IMR-90 (cell line): ENCODE measurements at regions not wholly inside any gene's neighbourhood (a gene's known extent, or its start where the extent isn't known, plus 50 kb on each side); places are given as distances from the start of the nearest gene placed in this dataset.

Experiments
- ATAC-seq: fragments of 200-7000 bp; cut with Tn5 transposase; 2 replicates; pipeline ENCODE4 v1.9.1; 2020; ENCODE audit warnings: low read depth, mild to moderate bottlenecking, moderate library complexity
- BruUV-seq: library from RNA; stranded (reverse); fragments of 400-500 nt; replicated peaks from 2 replicates; lab custom pipeline; 2021; lab: Mats Ljungman, UMichigan
- CTCF ChIA-PET: fragments of 300-600 bp; formaldehyde crosslinking; extraction: SDS; loops from one replicate; lab custom pipeline; 2021; ENCODE audit warnings: antibody characterized with exemption; lab: Yijun Ruan, JAX
- POLR2A ChIA-PET: fragments of 300-600 bp; sonication (Branson Sonifier 250); formaldehyde crosslinking; loops from one replicate; lab custom pipeline; 2022; ENCODE audit warnings: antibody characterized with exemption; ENCODE audit not compliant: unreplicated experiment; lab: Charles Lee
- DNase-seq: peaks from one replicate; pipeline ENCODE4 v3.0.0; 2013
- H2AFZ ChIP-seq: replicated peaks from 2 replicates; pipeline ENCODE3; 2013; ENCODE audit warnings: low read length, mild to moderate bottlenecking; ENCODE audit not compliant: poor library complexity
- H2AK5ac ChIP-seq: 2 replicates; pipeline ENCODE4 v1.6.1; 2013; ENCODE audit warnings: low read depth, low read length, inconsistent platforms
- H2AK9ac ChIP-seq: replicated peaks from 2 replicates; pipeline ENCODE3; 2013; ENCODE audit warnings: mild to moderate bottlenecking, low read depth, low read length, moderate library complexity; ENCODE audit not compliant: poor library complexity
- H2BK120ac ChIP-seq: 2 replicates; pipeline ENCODE4 v1.6.1; 2013; ENCODE audit warnings: low read depth, low read length, inconsistent platforms
- H2BK15ac ChIP-seq: 3 replicates; pipeline ENCODE4 v1.6.1; 2013; ENCODE audit warnings: low read depth, low read length, inconsistent platforms
- H2BK20ac ChIP-seq: 2 replicates; pipeline ENCODE4 v1.6.1; 2013; ENCODE audit warnings: low read depth, mild to moderate bottlenecking, inconsistent platforms, low read length, moderate library complexity
- H2BK5ac ChIP-seq: 2 replicates; pipeline ENCODE4 v1.6.1; 2013; ENCODE audit warnings: mild to moderate bottlenecking, low read depth, low read length, inconsistent platforms; ENCODE audit not compliant: poor library complexity, severe bottlenecking
- H3K14ac ChIP-seq: replicated peaks from 2 replicates; pipeline ENCODE4 v1.6.1; 2013; ENCODE audit warnings: low read depth, low read length, inconsistent platforms
- H3K18ac ChIP-seq: 2 replicates; pipeline ENCODE4 v1.6.1; 2013; ENCODE audit warnings: low read depth, low read length, control low read depth
- H3K23ac ChIP-seq: 2 replicates; pipeline ENCODE4 v1.6.1; 2013; ENCODE audit warnings: low read depth, low read length, inconsistent platforms
- H3K27ac ChIP-seq: 2 replicates; pipeline ENCODE4 v1.5.1; 2013; ENCODE audit warnings: mild to moderate bottlenecking, control low read depth, low read length; ENCODE audit not compliant: insufficient read depth
- H3K27me3 ChIP-seq: 2 replicates; pipeline ENCODE4 v1.6.1; 2013; ENCODE audit warnings: low read length; ENCODE audit not compliant: control insufficient read depth, insufficient read depth
- H3K36me3 ChIP-seq: 2 replicates; pipeline ENCODE4 v1.6.1; 2013; ENCODE audit warnings: low read length, mixed read lengths; ENCODE audit not compliant: control insufficient read depth, insufficient read depth
- H3K4ac ChIP-seq: 2 replicates; pipeline ENCODE4 v1.6.1; 2013; ENCODE audit warnings: low read depth, low read length, inconsistent platforms
- H3K4me1 ChIP-seq: 2 replicates; pipeline ENCODE4 v1.6.1; 2013; ENCODE audit warnings: low read length, mixed read lengths; ENCODE audit not compliant: control insufficient read depth, insufficient read depth
- H3K4me2 ChIP-seq: 2 replicates; pipeline ENCODE4 v1.6.1; 2013; ENCODE audit warnings: low read depth, mild to moderate bottlenecking, control low read depth, low read length, moderate library complexity
- H3K4me3 ChIP-seq: 2 replicates; pipeline ENCODE4 v1.5.1; 2013; ENCODE audit warnings: low read depth, mild to moderate bottlenecking, control low read depth, low read length, moderate library complexity; ENCODE audit not compliant: insufficient read depth
- H3K56ac ChIP-seq: 2 replicates; pipeline ENCODE4 v1.6.1; 2013; ENCODE audit warnings: low read length, inconsistent platforms; ENCODE audit not compliant: insufficient read depth; ENCODE audit errors: extremely low read depth
- H3K79me1 ChIP-seq, 2 experiments: 2 replicates each; pipeline ENCODE4 v1.6.1; 2013; ENCODE audit warnings: low read length in 2 of 2, inconsistent platforms in 1 of 2, low read depth in 1 of 2
- H3K9ac ChIP-seq: 2 replicates; pipeline ENCODE4 v1.6.1; 2013; ENCODE audit warnings: low read depth, low read length, control low read depth
- H3K9me1 ChIP-seq: 2 replicates; pipeline ENCODE4 v1.6.1; 2013; ENCODE audit warnings: low read length, inconsistent platforms; ENCODE audit not compliant: insufficient read depth
- H3K9me3 ChIP-seq: 2 replicates; pipeline ENCODE4 v1.6.1; 2013; ENCODE audit warnings: low read length; ENCODE audit not compliant: control insufficient read depth, insufficient read depth
- H4K20me1 ChIP-seq: 2 replicates; pipeline ENCODE4 v1.6.1; 2013; ENCODE audit warnings: low read length, inconsistent platforms; ENCODE audit not compliant: insufficient read depth
- H4K5ac ChIP-seq: 2 replicates; pipeline ENCODE4 v1.6.1; 2013; ENCODE audit warnings: mild to moderate bottlenecking, low read depth, low read length, control low read depth
- H4K8ac ChIP-seq, 2 experiments: 2 replicates each; pipeline ENCODE4 v1.6.1; 2013; ENCODE audit warnings: low read depth in 2 of 2, low read length in 2 of 2, control low read depth in 1 of 2, inconsistent platforms in 1 of 2
- H4K91ac ChIP-seq: 2 replicates; pipeline ENCODE4 v1.6.1; 2013; ENCODE audit warnings: low read depth, low read length, inconsistent platforms; ENCODE audit not compliant: insufficient read depth
- BHLHE40 ChIP-seq: fragments of 150-350 bp; IDR thresholded peaks from 2 replicates; pipeline ENCODE4 v1.6.1; 2016; ENCODE audit warnings: mild to moderate bottlenecking, low read depth, low read length
- CEBPB ChIP-seq: IDR thresholded peaks from 2 replicates; pipeline ENCODE4 v1.6.1; 2012; ENCODE audit warnings: low read depth, low read length, improper control_type of control experiment
- CHD1 ChIP-seq: IDR thresholded peaks from 2 replicates; pipeline ENCODE4 v1.6.1; 2012; ENCODE audit warnings: low read depth, low read length, improper control_type of control experiment
- FOS ChIP-seq: fragments of 150-350 bp; IDR thresholded peaks from 2 replicates; pipeline ENCODE4 v1.6.1; 2016; ENCODE audit warnings: low read depth, low read length
- MAFK ChIP-seq: IDR thresholded peaks from 2 replicates; pipeline ENCODE4 v1.6.1; 2012; ENCODE audit warnings: low read depth, low read length, improper control_type of control experiment
- MXI1 ChIP-seq: IDR thresholded peaks from 2 replicates; pipeline ENCODE4 v1.6.1; 2012; ENCODE audit warnings: low read depth, mild to moderate bottlenecking, low read length, moderate library complexity, borderline replicate concordance
- NFE2L2 ChIP-seq: fragments of 150-350 bp; IDR thresholded peaks from 2 replicates; pipeline ENCODE4 v1.6.1; 2016; ENCODE audit warnings: low read depth, mild to moderate bottlenecking, low read length
- POLR2A ChIP-seq: IDR thresholded peaks from 2 replicates; pipeline ENCODE4 v1.6.1; 2012; ENCODE audit warnings: mild to moderate bottlenecking, low read depth, low read length
- RAD21 ChIP-seq: IDR thresholded peaks from 2 replicates; pipeline ENCODE4 v1.6.1; 2012; ENCODE audit warnings: low read length, improper control_type of control experiment
- RCOR1 ChIP-seq: IDR thresholded peaks from 2 replicates; pipeline ENCODE4 v1.6.1; 2012; ENCODE audit warnings: mild to moderate bottlenecking, low read length, improper control_type of control experiment; ENCODE audit not compliant: insufficient replicate concordance
- RFX5 ChIP-seq: IDR thresholded peaks from 2 replicates; pipeline ENCODE4 v1.8.0; 2012; ENCODE audit warnings: low read depth, mild to moderate bottlenecking, low read length, moderate library complexity
- SMC3 ChIP-seq: fragments of 150-350 bp; IDR thresholded peaks from 2 replicates; pipeline ENCODE4 v1.6.1; 2016; ENCODE audit warnings: low read depth, mild to moderate bottlenecking, antibody characterized with exemption, low read length, moderate library complexity
- WGBS, 2 experiments: methylation state at CpG; one replicate each; pipeline versions ENCODE4 v1.1.5 to v1.1.7; 2013; ENCODE audit warnings: missing lambda C conversion rate in 2 of 2; ENCODE audit not compliant: insufficient read length in 1 of 2; ENCODE audit errors: extremely low coverage in 2 of 2; 5-methylcytosine and 5-hydroxymethylcytosine counted together
- dilution Hi-C: fragments of 300-500 bp; cut with HindIII; formaldehyde crosslinking; loops from one replicate; pipeline ENCODE4 v1.14.3; 2018; ENCODE audit warnings: low sequenced_read_pairs; ENCODE audit not compliant: unreplicated experiment
- in situ Hi-C: fragments of 300-500 bp; cut with MboI; formaldehyde crosslinking; loops from 3 replicates; pipeline ENCODE4 v1.14.3; 2019; ENCODE audit warnings: low sequenced_read_pairs, inconsistent platforms, mixed read lengths
- intact Hi-C: fragments of 100-400 bp; cut with micrococcal nuclease; formaldehyde crosslinking; loops from 2 replicates; pipeline ENCODE4 v1.10.0; 2022
- TF ChIP-seq, protein P1 (sequence below): fragments of 150-350 bp; IDR thresholded peaks from 2 replicates; pipeline ENCODE4 v1.6.1; 2016; ENCODE audit warnings: low read depth, mild to moderate bottlenecking, low read length, moderate library complexity, borderline replicate concordance
- TF ChIP-seq, protein P2 (sequence below): fragments of 150-350 bp; IDR thresholded peaks from 2 replicates; pipeline ENCODE4 v1.6.1; 2017; ENCODE audit warnings: mild to moderate bottlenecking, antibody characterized with exemption, low read length, low read depth

DNA sequence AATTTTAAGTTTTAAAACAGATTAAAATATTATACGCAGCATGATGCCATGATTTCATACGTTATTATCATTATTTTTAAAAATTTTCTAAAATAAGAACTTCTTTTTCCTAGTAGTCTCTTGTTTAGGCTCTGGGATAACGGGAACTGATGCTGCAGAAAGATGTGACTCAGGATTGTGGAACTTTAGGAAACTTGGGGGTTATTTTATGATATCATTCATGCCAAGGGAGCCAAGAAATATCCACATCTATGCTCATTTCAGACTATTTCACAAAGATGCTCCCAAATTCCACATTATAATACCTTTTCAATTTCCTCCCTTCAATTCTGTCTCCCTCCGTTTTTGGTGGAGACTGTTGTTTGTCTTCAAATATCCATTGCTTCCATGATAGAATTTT lies 236.4 kb downstream of the HS3ST3A1 start:
- dilution Hi-C loops (no loop called here), intact Hi-C loops (no loop called here), in situ Hi-C loops (no loop called here)
- no peak overlapping the region for H2AFZ ChIP-seq
- H4K91ac ChIP-seq, result no peak overlapping the region
- no peak overlapping the region for H3K23ac ChIP-seq
- no peaks in the 10 kb centered on the region for H3K27me3 ChIP-seq
- no peak overlapping the region for H3K14ac ChIP-seq
- no peak overlapping the region for H3K18ac ChIP-seq
- no peak for TF ChIP-seq POLR2A
- no peak for TF ChIP-seq NFE2L2
- no peak for TF ChIP-seq SMC3
- TF ChIP-seq, protein P1, sequence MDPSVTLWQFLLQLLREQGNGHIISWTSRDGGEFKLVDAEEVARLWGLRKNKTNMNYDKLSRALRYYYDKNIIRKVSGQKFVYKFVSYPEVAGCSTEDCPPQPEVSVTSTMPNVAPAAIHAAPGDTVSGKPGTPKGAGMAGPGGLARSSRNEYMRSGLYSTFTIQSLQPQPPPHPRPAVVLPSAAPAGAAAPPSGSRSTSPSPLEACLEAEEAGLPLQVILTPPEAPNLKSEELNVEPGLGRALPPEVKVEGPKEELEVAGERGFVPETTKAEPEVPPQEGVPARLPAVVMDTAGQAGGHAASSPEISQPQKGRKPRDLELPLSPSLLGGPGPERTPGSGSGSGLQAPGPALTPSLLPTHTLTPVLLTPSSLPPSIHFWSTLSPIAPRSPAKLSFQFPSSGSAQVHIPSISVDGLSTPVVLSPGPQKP, result no peak
- no peak for TF ChIP-seq RCOR1
- TF ChIP-seq, protein P2, sequence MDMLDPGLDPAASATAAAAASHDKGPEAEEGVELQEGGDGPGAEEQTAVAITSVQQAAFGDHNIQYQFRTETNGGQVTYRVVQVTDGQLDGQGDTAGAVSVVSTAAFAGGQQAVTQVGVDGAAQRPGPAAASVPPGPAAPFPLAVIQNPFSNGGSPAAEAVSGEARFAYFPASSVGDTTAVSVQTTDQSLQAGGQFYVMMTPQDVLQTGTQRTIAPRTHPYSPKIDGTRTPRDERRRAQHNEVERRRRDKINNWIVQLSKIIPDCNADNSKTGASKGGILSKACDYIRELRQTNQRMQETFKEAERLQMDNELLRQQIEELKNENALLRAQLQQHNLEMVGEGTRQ, result no peak
- TF ChIP-seq MAFK, result no peak
- TF ChIP-seq CHD1, result no peak
- no peak for TF ChIP-seq MXI1
- TF ChIP-seq BHLHE40, result no peak
- no peak for TF ChIP-seq CEBPB
- no peak for TF ChIP-seq RAD21
- no peak for TF ChIP-seq FOS
- TF ChIP-seq RFX5, result no peak
- ATAC-seq (no peak), DNase-seq (peak; percentile 74)
- H2AK9ac ChIP-seq, result no peak overlapping the region
- no peak overlapping the region for H4K8ac ChIP-seq
- WGBS, 2 experiments, result 100% methylated on average over 1 of the region's 4 CpGs; no CpG with 5 or more reads in 1 of the 2 experiments
- no TSS peak for BruUV-seq
- H3K9me1 ChIP-seq, result peaks cover 5% of the 10 kb centered on the region; the same call in 1 of the 2 replicates
- peaks cover 3% of the 10 kb centered on the region; the same call in 1 of the 2 replicates for H3K4me1 ChIP-seq
- no peak overlapping the region for H3K56ac ChIP-seq
- no peaks in the 10 kb centered on the region for H4K20me1 ChIP-seq
- H3K9ac ChIP-seq, result no peak overlapping the region
- H3K79me1 ChIP-seq, result no peaks in the 10 kb centered on the region; a peak in 1 of 4 replicates
- H3K4me3 ChIP-seq, result no peak overlapping the region
- H4K5ac ChIP-seq, result no peak overlapping the region
- no peaks in the 10 kb centered on the region for H3K9me3 ChIP-seq
- H2AK5ac ChIP-seq, result no peak overlapping the region
- H3K4ac ChIP-seq, result peak overlapping the region; percentile 7; the same call in 1 of the 2 replicates
- H2BK20ac ChIP-seq, result peak overlapping the region; percentile 61; the same call in 1 of the 2 replicates
- H2BK5ac ChIP-seq, result no peak overlapping the region
- no peaks in the 10 kb centered on the region for H3K36me3 ChIP-seq
- H3K4me2 ChIP-seq, result no peak overlapping the region
- ChIA-PET CTCF (no interaction called here), POLR2A (no interaction called here)
- 0 out of 3 replicates have a peak overlapping the region, but pooled peaks have one; percentile 11 for H2BK15ac ChIP-seq
- H2BK120ac ChIP-seq, result peak overlapping the region; percentile 50; the same call in 1 of the 2 replicates
- no peak overlapping the region for H3K27ac ChIP-seq
